ENCODE measurements at regions not wholly inside any gene's neighbourhood (a gene's known extent, or its start where the extent isn't known, plus 50 kb on each side); places are given as distances from the start of the nearest gene placed in this dataset.
A peak's percentile ranks its signal among the peaks of the same experiment; 100 is the strongest.
"Not testable (repeated sequence)": the region's sequence is repeated elsewhere in the genome, so short reads cannot be mapped to it uniquely, and the experiment has no call there.

- H3K4me3 ChIP-seq (ENCODE audit: low read length), result no peak overlapping the region
- no peak for DNase-seq (ENCODE audit: low read depth, low spot score)
These were observed 142.8 kb downstream of the NECTIN1 start for GRCh38 chr11:119586181-119586580.

- DNase-seq (ENCODE audit: low read depth, low spot score), result no peak
- H3K4me3 ChIP-seq (ENCODE audit: low read length), result peak overlapping the region; percentile 51; the same call in 1 of the 2 replicates
These were observed 143.8 kb downstream of the NECTIN1 start for GRCh38 chr11:119585043-119585781.

DNA sequence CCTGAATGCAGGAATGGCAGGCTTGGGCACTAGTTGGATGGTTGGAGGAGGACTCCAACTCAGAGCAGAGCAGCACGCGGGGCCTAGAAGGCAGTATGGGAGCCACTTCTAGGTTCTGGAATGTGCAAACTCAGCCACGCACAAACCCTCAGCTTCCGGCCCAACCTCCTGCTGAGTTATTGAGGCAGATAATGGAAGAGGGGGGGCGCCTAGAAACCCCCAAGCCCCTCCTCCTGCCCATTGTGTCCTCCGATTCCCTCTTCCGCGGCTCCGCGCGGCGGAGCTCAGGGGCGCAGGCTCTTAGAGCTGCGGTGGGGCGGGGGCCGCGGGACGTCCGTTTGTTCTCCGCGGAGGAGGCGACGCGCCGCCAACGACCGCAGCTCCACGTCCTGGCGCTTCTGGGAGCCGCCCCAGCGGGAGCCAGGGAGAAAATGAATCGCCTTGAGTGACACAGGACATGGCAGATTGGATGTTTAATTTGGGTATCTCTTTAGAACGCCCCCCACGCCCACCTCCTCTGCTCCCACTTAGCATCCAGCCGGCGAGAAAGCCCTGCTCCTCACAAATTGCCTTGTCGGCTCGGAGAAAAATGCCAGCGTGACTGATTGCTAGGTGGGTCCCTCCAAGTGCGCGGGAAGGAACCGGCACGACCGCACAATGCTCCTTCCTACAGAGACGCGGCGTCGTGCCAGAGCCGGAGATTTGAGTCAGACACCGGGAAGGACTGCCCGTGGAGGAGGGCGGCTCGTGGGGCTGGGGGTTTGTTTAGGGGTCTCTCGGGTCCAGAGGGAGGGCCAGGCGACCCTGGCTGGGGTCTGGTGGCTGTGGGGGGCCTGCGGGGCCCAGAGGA lies 144.6 kb downstream of the NECTIN1 start:
- peak overlapping the region; percentile 51 for H3K4me3 ChIP-seq (ENCODE audit: low read length)

GRCh38 chr11:119583585-119583984 lies 145.4 kb downstream of the NECTIN1 start:
- no peak overlapping the region for H3K4me3 ChIP-seq (ENCODE audit: low read length)
- no peak for DNase-seq (ENCODE audit: low read depth, low spot score)

More for the DNA sequence above, 144.6 kb downstream of the NECTIN1 start:
- DNase-seq (ENCODE audit: low read depth, low spot score), result peak; percentile 88

DNA sequence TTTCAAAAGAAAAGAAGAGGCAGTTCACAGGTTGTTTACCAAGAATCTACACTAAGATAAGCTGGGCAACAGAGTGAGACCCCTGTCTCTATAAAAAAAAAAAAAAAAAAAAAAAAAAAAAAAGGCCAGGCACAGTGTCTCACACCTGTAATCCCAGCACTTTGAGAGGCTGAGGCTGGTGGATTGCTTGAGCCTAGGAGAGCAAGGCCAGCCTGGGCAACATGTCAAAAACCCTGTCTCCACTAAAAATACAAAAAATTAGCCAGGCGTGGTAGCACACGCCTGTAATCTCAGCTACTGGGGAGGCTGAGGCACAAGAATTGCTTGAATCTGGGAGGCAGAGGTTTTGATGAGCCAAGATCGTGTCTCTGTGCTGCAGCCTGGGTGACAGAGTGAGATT lies 147.6 kb downstream of the NECTIN1 start:
- H3K4me3 ChIP-seq (ENCODE audit: low read length), result not testable (repeated sequence)

DNA sequence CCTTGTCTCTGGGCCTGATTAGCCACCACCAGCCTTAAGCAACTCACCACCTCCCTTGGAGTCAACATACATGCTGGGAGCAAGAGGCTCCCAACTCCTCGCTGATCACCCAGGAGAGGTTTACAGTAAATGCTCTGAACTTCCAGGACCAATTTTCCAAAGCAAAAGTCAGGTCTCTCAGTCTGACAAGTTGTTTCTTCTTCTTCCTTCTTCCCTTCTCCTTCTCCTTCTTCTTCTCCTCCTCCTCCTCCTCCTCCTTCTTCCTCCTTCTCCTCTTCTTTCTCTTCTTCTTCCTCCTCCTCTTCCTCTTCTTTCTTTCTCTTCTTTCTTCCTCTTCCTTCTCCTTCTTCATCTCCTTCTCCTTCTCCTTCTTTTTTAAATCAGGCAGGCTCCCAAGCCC lies 148.2 kb downstream of the NECTIN1 start:
- no peak overlapping the region for H3K4me3 ChIP-seq (ENCODE audit: low read length)
- no peak for DNase-seq (ENCODE audit: low read depth, low spot score)

More for the DNA sequence above, 147.6 kb downstream of the NECTIN1 start:
- DNase-seq (ENCODE audit: low read depth, low spot score), result not testable (repeated sequence)

GRCh38 chr11:119580081-119580480 lies 148.9 kb downstream of the NECTIN1 start:
- DNase-seq (ENCODE audit: low read depth, low spot score), result no peak

DNA sequence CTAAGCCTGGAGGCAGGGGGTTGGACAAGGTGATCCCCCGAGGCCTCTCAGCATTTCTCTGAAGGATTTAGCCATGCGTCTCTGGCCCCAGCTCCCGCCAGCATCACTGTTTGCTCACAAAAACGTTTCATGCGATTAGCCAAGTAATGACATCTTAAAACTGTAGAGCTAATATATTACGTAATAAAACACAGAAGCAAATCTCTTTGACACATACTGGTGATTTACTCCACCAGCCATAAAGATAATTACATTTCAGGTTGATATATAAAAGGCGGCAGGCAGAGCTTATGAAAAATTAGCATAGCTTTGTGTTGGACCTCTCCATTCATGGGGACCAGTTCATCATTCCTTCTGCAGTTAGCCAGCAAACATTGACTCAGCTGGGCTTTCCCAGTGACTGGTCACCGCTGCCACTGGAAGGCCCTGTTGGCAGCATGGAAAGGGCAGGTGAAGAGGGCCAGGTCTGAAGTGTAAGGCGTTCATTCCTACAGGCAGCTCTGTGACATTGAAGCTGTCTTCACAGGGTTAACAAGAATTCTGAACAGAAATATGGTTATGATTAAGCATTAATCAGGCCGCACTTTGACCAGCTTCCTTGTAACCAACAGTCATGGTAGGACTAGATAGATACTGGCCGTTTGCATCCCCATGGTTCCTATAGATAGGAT lies 150.3 kb downstream of the NECTIN1 start:
- no peak overlapping the region for H3K4me3 ChIP-seq (ENCODE audit: low read length)
- no peak for DNase-seq (ENCODE audit: low read depth, low spot score)

More at GRCh38 chr11:119580081-119580480, 148.9 kb downstream of the NECTIN1 start:
- no peak overlapping the region for H3K4me3 ChIP-seq (ENCODE audit: low read length)

DNA sequence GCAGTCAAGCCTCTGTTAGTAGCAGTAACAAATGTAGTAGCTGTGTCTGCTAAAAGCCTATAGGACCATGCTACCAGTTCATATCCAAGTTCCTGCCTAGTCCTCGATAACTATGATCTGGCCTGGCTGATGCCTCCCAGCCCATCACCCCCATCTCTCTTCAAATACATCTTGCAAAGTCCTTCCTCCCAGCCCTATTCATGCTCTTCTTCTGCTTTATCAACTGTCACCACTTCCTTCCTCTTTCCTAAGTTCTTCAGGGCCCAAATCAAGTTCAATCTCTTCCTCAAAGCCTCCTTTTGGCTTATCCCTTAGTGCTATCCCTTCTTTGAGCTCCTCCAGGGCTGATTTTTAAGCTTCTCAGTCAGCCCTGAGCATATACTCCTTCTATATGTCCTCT lies 150.9 kb upstream of the THY1 start:
- peak; percentile 37 for DNase-seq (ENCODE audit: low read depth, low spot score)
- no peak overlapping the region for H3K4me3 ChIP-seq (ENCODE audit: low read length)

DNA sequence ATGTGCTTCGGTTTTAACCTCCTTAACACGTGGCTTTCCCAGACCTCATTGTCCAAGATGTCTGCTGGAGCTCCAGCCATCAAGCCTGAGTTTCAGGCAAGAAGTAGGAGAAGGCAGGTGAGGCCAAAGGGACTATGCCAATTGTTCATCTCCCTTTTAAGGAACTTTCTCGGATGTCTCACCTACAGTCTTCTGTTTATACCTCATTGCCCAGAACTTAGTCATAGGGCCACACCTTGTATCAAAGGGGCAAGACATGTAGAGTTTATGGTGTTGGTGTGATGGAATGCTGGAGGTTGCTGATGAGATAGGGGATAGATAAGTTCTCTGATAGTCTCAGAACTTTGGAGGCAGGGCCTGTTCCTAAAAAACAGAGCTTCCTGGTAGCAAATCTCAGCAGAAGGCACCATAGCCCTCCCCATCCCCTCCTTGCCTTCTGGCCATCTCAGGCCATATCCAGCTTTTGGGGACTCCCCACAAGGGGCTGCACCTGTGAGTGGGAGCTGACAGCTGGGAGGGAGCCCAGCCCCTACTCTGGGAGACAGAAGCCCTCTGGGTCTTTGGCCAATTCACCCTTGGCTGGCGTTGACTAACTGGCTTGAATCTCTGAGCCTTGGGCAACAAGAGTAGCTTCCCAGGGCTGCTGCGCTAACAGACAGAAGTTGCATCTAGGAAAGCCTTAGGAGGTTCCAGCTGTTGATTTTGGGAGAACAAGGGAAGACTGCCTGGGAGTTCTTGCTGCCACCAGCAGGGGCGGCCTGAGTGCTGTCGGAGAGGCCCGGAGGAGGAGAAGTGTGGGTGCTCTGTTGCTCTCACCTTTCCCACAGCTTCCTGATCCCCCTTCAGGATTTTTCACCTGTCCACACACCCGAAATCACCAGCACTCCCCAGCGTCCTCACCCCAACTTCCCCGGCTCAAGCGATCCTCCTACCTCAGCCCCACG lies 149.8 kb upstream of the THY1 start:
- H3K4me3 ChIP-seq (ENCODE audit: low read length), result no peak overlapping the region
- DNase-seq (ENCODE audit: low read depth, low spot score), result no peak

DNA sequence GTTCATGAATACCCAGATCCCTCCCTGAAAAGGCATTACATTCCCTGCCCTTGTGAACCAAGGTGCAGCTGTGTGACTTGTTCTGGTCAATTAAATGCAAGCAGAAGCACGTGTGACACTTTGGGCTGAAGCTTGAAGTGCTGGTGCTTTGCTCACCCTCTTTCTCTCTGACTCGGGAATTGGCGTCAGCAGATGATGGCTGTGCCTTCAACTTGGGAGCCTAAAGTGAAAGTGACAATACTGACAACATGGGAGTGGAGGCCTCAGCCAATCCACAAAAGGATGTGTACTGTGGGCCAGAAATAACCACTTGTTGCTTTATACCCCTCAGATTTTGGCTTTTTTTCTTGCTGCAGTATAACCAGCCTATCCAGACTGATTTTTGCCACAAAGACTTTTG lies 148.3 kb upstream of the THY1 start:
- no peak overlapping the region for H3K4me3 ChIP-seq (ENCODE audit: low read length)
- DNase-seq (ENCODE audit: low read depth, low spot score), result no peak

DNA sequence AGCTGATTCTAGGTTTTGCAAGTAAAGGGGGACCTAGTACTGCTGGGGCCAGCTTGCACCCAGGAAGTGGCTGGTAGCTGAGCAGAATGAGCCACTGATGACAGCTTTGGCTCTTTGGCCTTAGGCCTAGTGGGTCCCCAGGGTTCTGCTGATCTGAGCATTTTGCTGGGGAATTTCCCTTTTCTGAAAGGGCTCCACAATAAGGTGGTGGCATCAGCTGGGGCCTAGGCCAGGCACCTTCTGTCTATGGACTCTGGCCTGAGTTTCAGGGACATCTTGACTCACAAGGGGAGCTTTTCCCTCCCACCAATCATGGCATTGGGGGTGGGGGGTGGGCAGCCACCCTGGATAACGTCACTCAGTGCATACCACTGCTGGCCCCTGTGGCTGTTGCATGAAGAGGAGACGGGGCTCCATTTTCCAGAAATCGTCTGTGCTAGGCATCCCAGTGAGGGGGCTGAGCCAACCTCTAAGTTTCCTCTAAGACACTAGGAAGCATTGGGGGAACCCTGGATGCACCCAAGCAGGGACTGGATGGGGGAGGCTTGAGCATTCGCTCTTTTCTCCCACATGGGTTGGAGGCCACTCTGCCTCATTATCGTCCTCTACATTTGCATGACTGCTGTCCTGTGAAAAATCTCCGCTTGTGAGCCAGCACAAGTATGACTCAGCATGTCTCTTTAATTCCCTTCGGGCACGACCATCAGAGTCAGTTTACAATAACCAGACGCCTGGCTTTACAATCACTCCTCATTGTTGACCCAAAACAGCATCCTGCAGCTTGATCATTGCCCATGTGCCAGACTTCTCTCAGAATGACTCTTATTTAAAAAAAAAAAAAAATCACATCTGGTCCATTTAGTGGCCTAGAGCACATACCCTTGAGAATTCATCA lies 145.0 kb upstream of the THY1 start:
- H3K4me3 ChIP-seq (ENCODE audit: low read length), result no peak overlapping the region
- no peak for DNase-seq (ENCODE audit: low read depth, low spot score)

DNA sequence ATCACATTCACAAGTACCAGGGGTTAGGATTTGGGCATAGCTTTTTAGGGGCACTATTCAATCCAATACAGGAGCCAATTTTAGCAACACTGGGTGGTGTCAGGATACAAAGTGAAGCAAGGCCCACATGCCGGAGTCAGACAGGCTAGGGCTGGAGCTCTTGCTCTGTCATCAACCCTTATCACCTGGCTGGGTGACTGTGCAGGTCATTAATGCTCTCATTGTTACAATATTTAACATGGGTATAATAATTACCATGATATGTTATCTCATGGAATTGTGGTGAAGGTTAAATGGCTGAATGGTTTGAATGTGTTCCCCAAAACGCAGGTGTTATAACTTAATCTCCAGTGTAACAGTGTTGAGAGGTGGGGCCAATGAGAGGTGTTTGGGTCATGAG lies 143.3 kb upstream of the THY1 start:
- H3K4me3 ChIP-seq (ENCODE audit: low read length), result no peak overlapping the region
- no peak for DNase-seq (ENCODE audit: low read depth, low spot score)

DNA sequence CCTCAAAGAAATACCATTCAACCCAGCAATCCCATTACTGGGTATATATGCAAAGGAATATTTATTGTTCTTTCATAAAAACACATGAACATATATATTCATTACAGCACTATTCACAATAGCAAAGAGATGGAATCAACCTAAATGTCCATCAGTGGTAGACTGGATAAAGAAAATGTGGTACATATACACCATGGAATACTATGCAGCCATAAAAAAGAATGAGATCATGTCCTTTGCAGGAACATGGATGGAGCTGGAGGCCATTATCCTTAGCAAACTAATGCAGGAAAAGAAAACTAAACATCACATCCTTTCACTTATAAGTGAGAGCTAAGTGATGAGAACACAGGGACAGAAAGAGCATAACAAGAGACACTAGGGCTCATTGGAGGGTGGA lies 142.7 kb upstream of the THY1 start:
- DNase-seq (ENCODE audit: low read depth, low spot score); H3K4me3 ChIP-seq (ENCODE audit: low read length): not testable (repeated sequence)

DNA sequence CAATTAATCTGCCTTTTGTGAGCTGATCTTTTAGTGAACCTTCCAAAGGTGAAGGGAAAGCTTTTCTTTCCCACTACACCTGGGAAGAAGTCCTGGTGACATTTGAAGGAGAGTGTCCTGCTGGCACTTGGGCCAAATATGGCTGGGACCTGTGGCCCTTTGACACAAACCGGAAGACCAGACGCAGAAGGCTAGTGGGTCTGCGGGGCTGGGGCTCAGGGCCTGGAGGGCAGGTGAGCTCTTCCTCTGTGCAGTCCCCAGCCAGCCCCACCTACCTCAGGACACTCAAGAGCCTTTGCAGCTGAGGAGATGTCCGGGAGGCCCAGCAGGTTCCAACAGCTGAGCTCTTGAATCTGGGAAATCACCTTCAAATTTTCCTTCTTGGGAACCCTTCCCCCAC lies 138.0 kb upstream of the THY1 start:
- no peak overlapping the region for H3K4me3 ChIP-seq (ENCODE audit: low read length)
- DNase-seq (ENCODE audit: low read depth, low spot score), result no peak

DNA sequence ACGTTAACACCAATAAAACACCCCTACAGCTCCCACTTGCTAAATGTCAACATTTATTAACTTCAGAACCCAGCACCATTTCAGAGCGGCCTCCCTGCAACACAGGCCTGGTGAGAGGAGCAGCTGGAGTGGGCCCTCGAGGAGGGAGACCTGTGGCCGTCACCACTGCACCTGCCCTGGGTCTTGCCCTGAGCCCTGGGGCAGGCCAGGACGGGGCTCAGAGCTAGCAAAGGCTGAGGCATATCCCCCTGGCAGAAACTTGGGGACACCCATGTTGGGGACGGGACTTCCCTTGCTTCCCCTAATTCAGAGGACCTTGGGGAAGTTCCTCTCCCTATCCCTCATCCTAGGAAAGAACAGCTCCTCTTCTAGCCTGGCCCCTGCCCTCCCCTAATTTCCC lies 137.3 kb upstream of the THY1 start:
- no peak for DNase-seq (ENCODE audit: low read depth, low spot score)
- H3K4me3 ChIP-seq (ENCODE audit: low read length), result no peak overlapping the region

DNA sequence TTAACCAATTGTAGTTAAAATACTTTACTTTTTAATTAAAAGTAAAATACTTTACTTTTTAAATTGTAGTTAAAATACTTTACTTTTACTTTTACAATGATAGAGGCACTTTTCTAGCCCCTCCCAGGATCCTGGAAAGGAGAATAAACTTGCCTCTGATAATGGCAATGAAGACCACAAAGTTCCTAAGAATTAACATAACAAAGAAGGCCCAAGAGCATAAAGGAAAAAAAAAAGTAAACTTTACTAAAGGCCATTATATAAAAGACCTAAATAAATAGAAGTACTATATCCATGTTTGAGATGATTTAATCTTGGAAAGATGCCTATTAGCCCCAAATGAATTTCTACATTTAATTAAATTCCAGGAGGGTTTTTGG lies 129.1 kb upstream of the THY1 start:
- no peak overlapping the region for H3K4me3 ChIP-seq (ENCODE audit: low read length)
- DNase-seq (ENCODE audit: low read depth, low spot score), result no peak

Data from Jurkat, Clone E6-1 (cell line).